ENCODE measurements at regions not wholly inside any gene's neighbourhood (a gene's known extent, or its start where the extent isn't known, plus 50 kb on each side); places are given as distances from the start of the nearest gene placed in this dataset.
"Not testable (repeated sequence)": the region's sequence is repeated elsewhere in the genome, so short reads cannot be mapped to it uniquely, and the experiment has no call there.

DNA sequence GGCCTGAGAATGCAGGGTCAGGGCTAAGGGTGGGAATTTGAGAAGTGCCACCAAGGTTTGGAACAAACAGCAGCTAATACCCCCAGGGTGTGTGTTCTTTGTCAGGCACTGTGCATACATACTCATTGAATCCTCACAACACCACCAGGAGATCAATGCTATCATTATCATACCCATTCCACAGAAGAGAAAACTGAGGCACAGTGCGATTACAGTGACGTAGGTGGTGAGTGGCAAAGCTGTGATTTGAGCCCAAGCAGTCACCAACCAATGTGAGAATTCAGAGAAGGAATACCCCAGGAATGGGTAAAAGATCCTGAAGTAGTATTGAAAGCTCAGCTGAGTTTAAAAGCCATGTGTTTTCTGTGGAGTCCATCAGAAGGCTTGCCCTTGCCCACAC lies 281.6 kb upstream of the MGAT5 start:
- DNase-seq (ENCODE audit: low read depth in 1 of 2, low spot score in 1 of 2): no peak

DNA sequence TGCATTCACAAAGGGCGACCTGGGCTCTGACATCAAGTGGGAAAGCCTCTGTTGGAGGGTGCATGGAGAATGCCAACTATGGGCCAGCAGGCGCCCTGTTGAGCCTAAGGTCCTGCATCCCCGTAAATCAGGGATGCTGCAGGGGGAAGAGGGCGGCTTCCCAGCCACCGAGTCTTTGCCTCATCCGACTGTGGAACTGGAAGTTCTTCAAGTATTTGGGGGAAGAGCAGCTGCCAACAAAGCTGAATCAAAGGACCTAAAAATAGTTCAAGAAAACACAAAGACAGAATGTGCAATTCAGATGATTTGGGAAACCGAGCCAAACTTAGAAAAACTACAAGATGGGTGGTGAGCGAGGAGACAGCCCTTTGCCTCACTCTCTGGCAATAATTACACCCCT lies 281.1 kb upstream of the MGAT5 start:
- DNase-seq (ENCODE audit: low read depth in 1 of 2, low spot score in 1 of 2): no peak

DNA sequence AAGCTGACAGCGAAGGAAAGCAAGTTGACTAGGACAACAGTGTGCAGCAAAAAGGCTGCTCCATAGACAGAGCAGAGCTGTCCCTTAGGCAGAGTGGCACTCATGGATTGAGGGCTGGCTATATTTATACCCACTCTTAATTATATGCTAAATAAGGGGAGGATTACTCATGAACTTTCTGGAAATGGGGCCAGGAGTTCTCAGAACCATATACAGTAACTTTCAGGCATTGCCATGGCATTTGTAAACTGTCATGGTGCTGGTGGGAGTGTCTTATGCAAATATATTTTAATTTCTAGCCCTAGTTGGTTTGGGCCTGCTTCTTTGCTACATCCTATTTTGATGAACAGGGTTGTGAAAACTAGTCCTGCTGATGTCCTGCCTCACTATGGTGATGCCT lies 279.5 kb upstream of the MGAT5 start:
- DNase-seq (ENCODE audit: low read depth in 1 of 2, low spot score in 1 of 2): no peak

DNA sequence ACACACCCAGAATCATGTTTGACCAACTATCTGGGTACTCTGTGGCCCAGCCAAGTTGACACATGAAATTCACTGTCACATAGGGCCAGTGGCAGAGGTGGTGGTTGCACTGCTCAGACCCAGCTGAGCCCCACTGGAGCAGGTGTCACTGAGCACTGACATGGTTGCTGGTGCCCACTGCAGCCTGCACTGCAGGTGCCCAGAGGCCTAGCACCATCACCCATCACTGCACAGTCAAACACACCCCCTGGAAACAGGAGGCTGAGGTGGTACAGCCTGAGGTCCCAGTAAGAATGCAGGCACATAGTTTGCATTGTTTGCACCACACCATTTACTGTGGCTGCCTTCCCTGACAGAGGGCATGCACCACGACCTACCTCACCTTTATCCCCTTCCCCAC lies 278.7 kb upstream of the MGAT5 start:
- DNase-seq (ENCODE audit: low read depth in 1 of 2, low spot score in 1 of 2): no peak

DNA sequence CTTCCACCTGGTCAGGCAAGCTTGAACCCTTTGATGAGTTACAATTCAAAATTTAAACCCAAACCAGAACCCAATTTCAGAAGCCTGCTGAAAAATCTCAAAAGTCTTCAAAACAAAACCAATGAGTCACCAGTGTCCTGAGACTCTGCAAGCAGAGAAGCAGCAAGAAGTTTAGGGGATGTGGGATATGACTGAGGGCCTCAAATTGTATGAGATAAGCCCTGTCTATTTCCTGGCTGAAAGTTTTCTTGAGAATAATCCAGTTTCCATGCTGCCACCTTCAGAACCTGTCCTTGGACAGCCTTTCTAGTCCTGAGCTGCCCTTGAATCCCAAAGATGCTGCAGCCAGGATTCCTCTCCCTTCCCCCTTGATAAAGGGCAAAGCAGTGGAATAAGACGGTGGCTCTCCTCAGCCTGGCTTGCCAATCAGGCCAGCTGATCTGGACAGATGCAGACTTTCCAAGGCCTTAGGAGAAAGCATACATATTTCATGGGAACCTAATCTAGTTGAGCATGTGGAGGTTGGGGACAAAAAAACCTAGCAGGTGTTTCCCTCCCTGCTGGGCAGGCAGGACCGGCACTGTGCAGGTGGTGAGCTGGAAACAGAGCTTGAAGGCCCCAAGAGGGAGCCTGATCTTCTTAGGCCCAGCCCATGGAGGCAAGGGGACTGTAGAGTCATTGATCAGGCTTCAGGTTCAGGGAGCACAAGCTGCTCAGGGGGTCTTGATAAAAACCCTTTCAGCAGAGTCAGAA lies 278.0 kb upstream of the MGAT5 start:
- DNase-seq (ENCODE audit: low read depth in 1 of 2, low spot score in 1 of 2): no peak

DNA sequence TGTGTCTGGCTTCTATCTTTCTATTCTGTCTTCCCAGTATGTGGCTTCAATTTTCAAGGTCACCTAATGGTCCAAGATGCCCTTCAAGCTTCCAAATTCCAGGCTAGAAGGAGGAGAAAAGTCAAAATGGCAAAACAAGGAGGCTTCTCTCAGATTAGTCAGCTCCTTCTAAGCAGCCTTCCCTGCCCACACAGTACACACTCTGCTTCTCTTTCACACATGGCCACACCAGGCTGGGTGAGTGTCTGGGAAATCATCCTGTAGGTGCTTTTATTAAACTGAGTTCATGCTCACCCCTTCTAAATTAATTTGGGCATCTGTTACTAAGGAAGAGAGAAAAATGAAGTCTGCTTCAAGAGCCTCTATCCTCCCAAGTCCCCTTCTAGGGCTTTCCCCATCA lies 277.2 kb upstream of the MGAT5 start:
- no peak for DNase-seq (ENCODE audit: low read depth in 1 of 2, low spot score in 1 of 2)

DNA sequence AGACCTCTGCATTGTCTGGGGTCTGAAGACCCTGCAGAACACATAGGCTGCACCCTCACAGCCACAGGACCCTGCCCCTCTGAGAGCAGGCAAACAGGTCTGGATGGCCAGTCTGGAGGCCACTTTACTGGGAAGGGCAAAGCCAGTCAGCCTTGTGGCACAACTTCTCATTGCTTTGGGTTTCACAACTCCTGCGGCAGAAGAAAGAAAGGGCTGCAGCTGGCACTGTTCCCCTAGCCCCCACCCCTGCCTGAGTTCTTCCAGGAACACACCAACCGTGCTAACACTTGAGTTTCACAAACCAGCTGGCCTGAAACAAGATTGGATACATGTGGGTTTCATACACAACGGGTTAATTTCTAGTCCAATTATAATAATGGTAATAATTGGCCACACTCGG lies 276.5 kb upstream of the MGAT5 start:
- no peak for DNase-seq (ENCODE audit: low read depth in 1 of 2, low spot score in 1 of 2)

DNA sequence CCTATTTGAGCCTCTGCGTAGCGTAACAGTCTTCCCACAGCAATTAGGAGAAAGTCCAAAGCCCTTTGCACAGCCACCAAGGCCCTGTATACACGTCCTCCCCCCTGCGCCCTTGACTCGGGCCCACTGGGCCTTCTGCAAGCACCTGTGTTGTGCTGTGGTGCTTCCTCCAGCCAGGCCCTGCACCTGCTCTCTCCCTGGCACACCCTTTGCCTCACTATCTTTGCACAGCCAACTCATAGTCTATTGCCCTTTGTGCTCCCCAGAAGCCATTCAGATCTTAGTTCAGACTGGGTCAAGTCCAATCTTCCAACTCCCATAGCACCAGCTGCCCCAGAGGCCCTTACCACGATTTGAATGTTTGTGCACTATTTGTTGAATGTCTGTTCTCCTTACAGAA lies 271.6 kb upstream of the MGAT5 start:
- no peak for DNase-seq (ENCODE audit: low read depth in 1 of 2, low spot score in 1 of 2)

DNA sequence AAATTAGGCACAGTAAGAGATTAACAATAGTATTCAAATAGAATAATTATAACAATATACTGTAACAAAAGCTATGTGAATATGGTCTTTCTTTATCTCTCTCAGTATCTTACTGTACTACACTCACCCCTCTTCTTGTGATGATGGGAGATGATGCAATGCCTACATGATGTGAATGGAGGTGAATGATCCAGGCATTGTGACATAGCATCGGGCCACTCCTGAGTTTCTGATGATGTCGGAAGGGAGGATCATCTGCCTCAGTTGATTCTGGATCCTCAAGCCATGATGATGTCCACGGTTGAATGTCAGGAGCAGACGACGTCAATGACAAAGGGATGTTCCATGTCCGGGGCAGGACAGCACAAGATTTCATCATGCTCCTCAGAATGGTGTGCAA lies 268.3 kb upstream of the MGAT5 start:
- DNase-seq (ENCODE audit: low read depth in 1 of 2, low spot score in 1 of 2): no peak

DNA sequence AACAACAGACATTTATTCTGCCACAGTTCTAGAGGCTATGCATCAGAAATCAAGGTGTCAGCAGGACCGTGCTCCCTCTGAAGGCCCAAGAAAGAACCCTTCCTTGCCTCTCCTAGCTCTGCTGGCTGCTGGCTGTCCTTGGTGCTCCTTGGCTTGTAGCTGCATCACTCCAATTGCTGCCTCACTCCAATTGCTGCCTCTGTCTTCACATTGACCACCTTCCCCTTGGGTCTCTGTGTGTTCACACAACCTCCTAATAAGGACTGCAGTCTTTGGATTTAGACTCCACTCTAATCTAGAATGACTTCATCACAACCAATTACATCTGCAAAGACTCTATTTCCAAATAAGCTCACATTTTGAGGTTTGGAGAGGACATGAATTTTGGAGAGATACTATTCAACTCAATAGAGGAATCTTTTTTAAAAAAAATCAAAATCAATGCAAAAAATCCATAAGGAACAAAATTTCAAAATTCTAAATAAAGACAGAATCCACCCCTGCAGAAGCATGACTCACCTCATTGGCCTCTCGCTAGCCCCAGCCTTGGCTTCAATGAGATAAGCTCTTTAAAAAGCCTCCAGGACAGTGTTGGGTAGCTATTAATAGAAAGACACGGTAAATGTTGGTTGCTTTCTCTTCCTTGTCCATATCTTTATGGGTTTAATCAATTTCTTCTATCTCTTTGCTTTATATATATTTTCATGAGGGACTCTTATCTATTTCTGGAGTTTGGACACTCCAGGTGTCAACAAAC lies 267.6 kb upstream of the MGAT5 start:
- no peak for DNase-seq (ENCODE audit: low read depth in 1 of 2, low spot score in 1 of 2)

DNA sequence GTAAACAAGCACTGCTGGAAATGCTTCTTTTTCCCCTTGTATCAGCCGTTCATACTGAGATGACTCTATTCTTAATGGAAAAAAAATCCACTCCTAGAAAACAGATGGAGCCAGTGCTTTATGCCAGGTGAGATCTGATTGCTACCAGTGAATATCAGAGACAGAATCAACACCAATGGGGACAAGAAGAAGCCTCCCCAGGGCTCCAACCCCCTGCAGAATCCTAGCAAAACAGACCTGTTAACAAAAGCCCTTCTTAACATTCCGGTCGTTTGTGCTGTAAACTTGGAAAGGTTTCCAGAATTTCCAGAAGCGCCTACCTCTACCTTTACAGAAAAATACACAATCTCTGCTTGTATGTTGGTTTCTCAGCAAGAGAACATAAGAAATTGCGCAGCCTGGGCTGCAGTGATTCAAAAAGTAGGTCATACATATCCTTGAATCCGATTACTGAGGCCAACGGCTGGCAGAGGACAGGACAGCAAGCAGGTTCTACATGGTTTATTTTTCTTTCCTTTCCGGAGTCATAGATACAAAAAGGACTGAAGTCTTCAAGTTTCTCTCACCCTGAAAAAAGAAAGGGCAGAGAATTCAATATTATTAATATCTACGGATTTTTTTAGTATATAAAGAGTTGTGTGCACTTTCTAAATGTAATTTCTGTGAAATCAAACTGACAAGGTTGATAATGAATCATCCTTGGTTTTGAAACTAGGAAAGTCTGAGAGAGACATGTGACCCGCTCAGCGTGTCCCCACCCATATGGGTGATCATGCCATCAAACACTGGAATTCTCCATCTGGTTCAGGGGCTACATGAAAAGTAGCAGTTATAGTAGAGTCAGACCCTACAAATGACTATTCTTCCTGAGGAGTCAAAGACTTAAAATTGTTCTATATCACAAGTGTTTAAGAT lies 266.7 kb upstream of the MGAT5 start:
- DNase-seq (ENCODE audit: low read depth in 1 of 2, low spot score in 1 of 2): no peak

DNA sequence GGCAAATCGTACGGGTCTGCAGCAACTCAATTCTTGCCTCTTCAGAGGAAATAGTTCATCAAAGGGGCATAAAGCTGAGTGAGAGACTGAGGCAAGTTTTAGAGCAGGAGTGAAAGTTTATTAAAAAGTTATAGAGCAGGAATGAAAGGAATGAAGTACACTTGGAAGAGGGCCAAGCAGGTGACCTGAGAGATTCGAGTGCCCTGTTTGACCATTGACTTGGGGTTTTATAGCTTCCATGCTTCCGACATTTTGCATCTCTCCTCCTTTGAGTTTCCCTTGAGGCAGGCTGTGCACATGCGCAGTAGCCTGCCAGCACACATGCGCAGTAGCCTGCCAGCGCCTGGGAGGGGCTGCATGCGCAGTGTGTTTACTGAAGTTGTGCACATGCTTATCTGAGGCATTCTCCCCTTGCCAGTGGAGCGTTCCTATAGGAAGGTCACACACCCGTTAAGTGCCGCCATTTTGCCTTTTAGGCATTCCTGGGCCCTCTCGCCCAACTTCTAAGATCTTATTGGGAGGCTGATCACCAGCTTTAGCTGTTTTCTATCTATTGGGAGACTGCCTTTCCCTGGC lies 265.5 kb upstream of the MGAT5 start:
- no peak for DNase-seq (ENCODE audit: low read depth in 1 of 2, low spot score in 1 of 2)

DNA sequence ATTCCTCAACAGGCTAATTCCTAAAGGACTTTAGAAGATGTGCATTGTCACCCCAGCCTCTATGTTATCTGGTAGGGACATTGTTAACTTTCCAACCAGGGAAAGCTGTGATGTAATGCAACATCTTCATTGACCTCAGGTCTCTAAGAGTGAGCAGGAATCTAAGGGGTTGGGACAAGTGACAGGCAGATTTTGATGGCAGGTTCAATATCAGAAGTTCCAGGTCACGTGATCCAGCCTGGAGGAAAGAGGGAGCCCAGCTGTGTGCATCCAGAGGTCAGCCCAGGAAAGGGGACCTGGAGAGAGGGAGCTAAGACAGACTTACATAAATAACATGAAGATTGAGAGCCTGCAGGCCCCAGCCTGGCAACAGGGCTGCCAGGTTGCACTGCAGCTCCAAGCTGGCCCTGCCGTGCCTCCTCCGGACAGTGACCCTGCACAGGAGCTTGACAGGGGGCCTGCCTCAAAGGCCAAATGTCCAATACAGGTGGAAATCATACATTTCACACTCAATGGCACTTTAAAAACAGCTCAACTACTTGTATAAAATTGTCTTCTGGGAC lies 262.2 kb upstream of the MGAT5 start:
- DNase-seq (ENCODE audit: low read depth in 1 of 2, low spot score in 1 of 2): no peak

DNA sequence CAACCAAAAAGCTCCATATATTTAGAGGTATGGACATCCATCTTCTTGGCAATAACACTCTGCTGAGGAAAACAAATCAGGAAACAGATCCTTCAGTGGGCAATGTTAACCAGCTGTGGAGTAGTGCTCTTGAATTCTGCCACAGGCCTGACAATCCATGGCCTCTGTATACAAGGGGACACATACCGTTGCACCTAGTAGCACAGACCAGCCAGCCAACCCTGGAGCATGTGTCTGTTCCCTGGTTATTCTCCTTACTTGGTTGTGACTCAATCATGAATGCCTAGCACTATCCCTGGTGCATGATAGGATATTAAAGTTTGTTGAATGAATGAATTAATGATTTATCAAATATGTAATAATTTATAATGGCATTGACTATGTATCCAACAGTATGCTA lies 261.4 kb upstream of the MGAT5 start:
- DNase-seq (ENCODE audit: low read depth in 1 of 2, low spot score in 1 of 2): no peak

DNA sequence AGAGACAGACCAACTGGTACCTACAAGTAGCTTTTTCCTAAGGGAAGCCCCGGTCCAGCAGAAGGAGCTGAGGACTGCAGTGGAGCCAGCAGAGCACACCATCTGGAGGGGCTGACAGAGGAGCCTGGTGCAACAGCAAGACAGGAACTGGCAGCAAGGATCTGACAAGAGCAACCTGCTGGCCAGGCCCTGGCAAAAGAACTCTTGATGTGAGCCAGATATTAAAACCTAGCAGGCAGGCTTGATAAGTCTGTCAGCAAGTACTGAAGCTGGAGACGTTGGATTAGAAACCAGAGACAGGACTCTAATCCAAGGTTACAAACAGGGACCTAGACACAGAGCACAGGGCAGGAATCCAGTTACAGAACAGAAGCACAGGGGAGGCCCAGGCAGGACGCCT lies 260.7 kb upstream of the MGAT5 start:
- DNase-seq (ENCODE audit: low read depth in 1 of 2, low spot score in 1 of 2): no peak

DNA sequence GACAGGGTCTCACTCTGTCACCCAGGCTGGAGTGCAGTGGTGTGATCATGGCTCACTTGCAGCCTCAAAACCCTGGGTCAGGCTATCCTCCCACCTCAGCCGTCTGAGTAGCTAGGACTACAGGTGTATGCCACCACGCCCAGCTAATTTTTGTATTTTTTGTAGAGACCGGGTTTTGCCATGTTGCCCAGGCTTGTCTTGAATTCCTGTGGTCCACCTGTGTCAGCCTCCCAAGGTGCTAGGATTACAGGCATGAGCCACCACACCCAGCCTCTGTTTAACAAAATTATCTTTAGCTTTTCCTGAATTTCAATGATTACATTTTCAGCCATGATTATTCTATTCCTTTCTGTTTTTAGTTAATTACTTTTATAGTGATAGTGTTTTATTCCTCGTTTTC lies 255.1 kb upstream of the MGAT5 start:
- DNase-seq (ENCODE audit: low read depth in 1 of 2, low spot score in 1 of 2): not testable (repeated sequence)

DNA sequence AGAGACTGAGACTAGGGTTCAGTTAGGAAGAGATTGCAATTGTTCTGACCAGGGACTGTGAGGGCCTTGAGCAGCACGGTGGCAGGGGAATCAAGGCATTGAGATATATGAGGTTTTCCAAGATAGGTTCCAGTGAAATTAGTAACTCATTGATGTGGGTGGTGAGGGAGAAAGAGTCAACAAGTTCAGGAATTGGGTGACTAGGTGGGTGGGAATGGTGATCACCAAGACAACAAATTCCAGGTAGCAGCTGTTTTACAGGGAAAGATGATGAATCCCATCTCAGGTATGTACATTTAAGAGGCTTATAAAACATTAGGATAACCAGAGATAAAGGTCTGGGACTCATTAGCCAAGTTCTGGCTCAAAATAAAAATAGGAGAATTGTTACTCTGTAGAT lies 251.5 kb upstream of the MGAT5 start:
- DNase-seq (ENCODE audit: low read depth in 1 of 2, low spot score in 1 of 2): no peak

DNA sequence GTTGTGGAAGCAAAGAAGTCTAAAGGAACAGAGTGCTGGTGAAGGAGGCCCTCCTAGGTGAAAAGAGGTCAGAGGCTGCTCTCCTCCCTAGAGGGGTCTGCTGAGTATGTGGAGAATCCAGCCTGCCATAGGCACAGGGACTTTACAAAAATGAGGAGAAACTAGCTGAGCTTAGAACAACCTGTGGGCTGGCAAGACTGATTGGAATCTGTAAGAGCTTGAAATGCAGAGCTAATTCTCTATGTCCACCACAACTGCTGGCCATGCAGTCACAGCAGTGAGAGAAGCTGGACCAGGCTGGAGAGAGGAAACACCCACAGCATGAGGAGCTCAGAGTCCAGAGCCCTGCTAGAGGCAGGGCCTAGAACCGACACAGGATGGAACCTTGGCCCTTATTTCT lies 251.0 kb upstream of the MGAT5 start:
- DNase-seq (ENCODE audit: low read depth in 1 of 2, low spot score in 1 of 2): no peak

DNA sequence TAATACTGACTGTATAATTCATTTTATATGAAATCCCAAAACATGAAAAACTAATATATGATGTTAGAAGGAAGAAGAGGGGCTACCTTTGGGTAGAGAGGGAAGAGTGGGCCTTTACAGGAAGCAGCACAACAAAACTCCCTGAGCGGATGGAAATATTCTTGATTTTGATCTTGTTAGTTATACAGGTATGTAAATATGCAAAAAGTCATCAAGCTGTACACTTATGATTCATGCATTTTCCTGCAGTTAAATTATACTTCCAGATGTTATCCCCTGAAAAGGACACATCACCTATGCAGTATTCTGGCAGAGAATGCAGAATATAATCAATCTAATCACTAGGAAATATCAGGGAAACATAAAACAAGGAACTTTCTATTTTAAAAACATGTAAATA lies 249.4 kb upstream of the MGAT5 start:
- no peak for DNase-seq (ENCODE audit: low read depth in 1 of 2, low spot score in 1 of 2)

DNA sequence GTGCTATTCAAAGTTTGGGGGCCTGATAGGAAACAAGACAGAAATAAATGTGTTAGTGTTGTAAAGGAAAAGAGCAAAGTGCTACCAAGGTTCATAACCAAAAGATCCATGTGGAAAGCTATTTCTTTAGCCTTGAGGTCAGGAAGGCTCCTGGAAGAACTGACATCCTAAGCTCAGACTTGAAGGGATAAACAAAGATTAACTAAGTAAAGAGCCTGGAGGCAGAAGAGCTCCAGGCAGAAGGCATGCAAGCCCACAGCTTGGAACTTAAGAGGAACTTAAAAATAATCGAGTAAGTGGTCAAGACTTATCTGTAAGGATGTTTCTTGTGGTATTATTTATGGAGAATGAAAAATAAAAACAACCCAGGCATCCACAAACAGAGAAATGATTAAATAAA lies 245.0 kb upstream of the MGAT5 start:
- DNase-seq (ENCODE audit: low read depth in 1 of 2, low spot score in 1 of 2): no peak

DNA sequence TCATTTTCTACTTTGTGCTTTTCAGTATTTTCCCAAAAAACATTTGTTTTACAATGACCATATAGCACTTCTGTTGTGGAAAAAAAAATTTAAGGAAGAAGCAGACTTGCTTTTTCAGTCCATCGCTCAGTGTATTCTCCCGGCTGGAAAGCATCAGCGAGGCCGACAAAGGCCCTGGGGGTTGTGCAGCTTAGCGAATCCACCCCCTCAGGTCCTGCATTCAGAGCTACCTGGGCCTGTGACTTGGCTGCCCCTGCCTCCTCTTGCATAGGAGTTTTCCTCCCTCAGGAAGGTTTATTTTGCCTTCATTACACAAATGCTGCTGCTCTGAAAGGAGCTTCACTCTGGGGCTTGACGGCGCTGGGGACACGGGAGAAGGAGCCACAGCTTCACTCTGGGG lies 244.4 kb upstream of the MGAT5 start:
- DNase-seq (ENCODE audit: low read depth in 1 of 2, low spot score in 1 of 2): no peak
